Sigmoid colon (tissue), 6 donors: ENCODE measurements at regions not wholly inside any gene's neighbourhood (a gene's known extent, or its start where the extent isn't known, plus 50 kb on each side); places are given as distances from the start of the nearest gene placed in this dataset.

Experiments
- DNase-seq: peaks from one replicate; pipeline ENCODE4 v3.0.0-alpha.2; 2019
- H3K27ac ChIP-seq, 4 donors: fragments of 200-600 bp; sonication (generic); one replicate each; pipeline ENCODE4 v1.5.1; 2016 to 2019; ENCODE audit warnings: mild to moderate bottlenecking in 1 of 4
- H3K27me3 ChIP-seq, 3 donors: fragments of 200-600 bp; sonication (generic); one replicate each; pipeline ENCODE4 v1.5.1; 2019; ENCODE audit warnings: mild to moderate bottlenecking in 1 of 3
- H3K36me3 ChIP-seq, 4 donors: fragments of 200-600 bp; sonication (generic); one replicate each; pipeline ENCODE4 v1.5.1; 2016 to 2019
- H3K4me1 ChIP-seq, 4 donors: fragments of 200-600 bp; sonication (generic); one replicate each; pipeline ENCODE4 v1.5.1; 2017 to 2019
- H3K4me3 ChIP-seq, 4 donors: fragments of 200-600 bp; sonication (generic); one replicate each; pipeline ENCODE4 v1.5.1; 2017 to 2019; ENCODE audit warnings: mild to moderate bottlenecking in 2 of 4, moderate library complexity in 1 of 4
- H3K9me3 ChIP-seq, 4 donors: fragments of 200-600 bp in 3 of 4; sonication (generic) in 3 of 4; one replicate each; pipeline versions ENCODE4 v1.5.1 to v1.6.1; 2013 to 2019
- CTCF ChIP-seq, 4 experiments: fragments of 450-650 bp in 3 of 4; fragments of 200-600 bp in 1 of 4; IDR thresholded peaks; one replicate each; pipeline ENCODE4 v1.5.1; 2016 to 2019; ENCODE audit warnings: antibody characterized with exemption in 4 of 4, mild to moderate bottlenecking in 3 of 4, moderate library complexity in 2 of 4
- EP300 ChIP-seq, 4 donors: sonication (generic); formaldehyde crosslinking; IDR thresholded peaks; one replicate each; pipeline ENCODE4 v1.6.1; 2017; ENCODE audit warnings: antibody characterized with exemption in 4 of 4
- POLR2A ChIP-seq, 2 donors: fragments of 450-650 bp; IDR thresholded peaks; one replicate each; pipeline ENCODE4 v1.6.1; 2016; ENCODE audit warnings: antibody characterized with exemption in 2 of 2, mild to moderate bottlenecking in 2 of 2, moderate library complexity in 2 of 2
- POLR2AphosphoS5 ChIP-seq, 4 donors: sonication (generic); formaldehyde crosslinking; IDR thresholded peaks; one replicate each; pipeline ENCODE4 v1.6.1; 2017; ENCODE audit warnings: antibody characterized with exemption in 4 of 4
- WGBS, 2 donors: extraction: QIAGEN DNeasy Blood & Tissue Kit; methylation state at CpG; one replicate each; pipeline ENCODE4 v1.1.7; 2013; 5-methylcytosine and 5-hydroxymethylcytosine counted together
- intact Hi-C: fragments of 100-400 bp; cut with DNase I; formaldehyde crosslinking; loops from one replicate; pipeline ENCODE4 v1.15.1; 2023
- donor health status: healthy with polysubstance abuse.
- donor health status: healthy.

GRCh38 chr13:84653915-84654534 lies 771.8 kb upstream of the SLITRK1 start:
- Histone ChIP-seq H3K27me3 (no peaks in the 10 kb centered on the region), H3K4me1 (peaks cover 0 to 4% (median 2%) of the 10 kb centered on the region in 4 donors), H3K9me3 (no peaks in the 10 kb centered on the region), H3K4me3 (no peak overlapping the region), H3K36me3 (no peaks in the 10 kb centered on the region), H3K27ac (no peak overlapping the region)
- TF ChIP-seq EP300 (IDR thresholded peaks at IDR 0.05) (no peak), POLR2AphosphoS5 (IDR thresholded peaks at IDR 0.05) (no peak), CTCF (IDR thresholded peaks at IDR 0.05) (no peak), POLR2A (IDR thresholded peaks at IDR 0.05) (no peak)
- 60 to 79% methylated on average over 3 of the region's 3 CpGs for WGBS, 2 donors
- intact Hi-C loops: no loop called here
- DNase-seq: no peak

- DNase-seq: no peak
- no peaks in the 10 kb centered on the region for H3K27me3 ChIP-seq
- no peaks in the 10 kb centered on the region for H3K9me3 ChIP-seq
- no peaks in the 10 kb centered on the region for H3K36me3 ChIP-seq
- no peak for TF ChIP-seq POLR2AphosphoS5 (IDR thresholded peaks at IDR 0.05)
- no peak for TF ChIP-seq CTCF (IDR thresholded peaks at IDR 0.05)
- TF ChIP-seq POLR2A (IDR thresholded peaks at IDR 0.05): no peak
- TF ChIP-seq EP300 (IDR thresholded peaks at IDR 0.05): no peak
- no peak overlapping the region for H3K27ac ChIP-seq
- H3K4me1 ChIP-seq: peaks cover 0 to 4% (median 0%) of the 10 kb centered on the region in 4 donors
- 78% methylated on average over 3 of the region's 3 CpGs for WGBS, 2 donors
- no peak overlapping the region for H3K4me3 ChIP-seq
- intact Hi-C loops: no loop called here
These were observed 769.4 kb upstream of the SLITRK1 start for GRCh38 chr13:84651705-84652104.

- no peak overlapping the region for H3K27ac ChIP-seq
- intact Hi-C loops: no loop called here
- H3K4me1 ChIP-seq: peaks cover 0 to 4% (median 0%) of the 10 kb centered on the region in 4 donors
- TF ChIP-seq EP300 (IDR thresholded peaks at IDR 0.05) (no peak), CTCF (IDR thresholded peaks at IDR 0.05) (no peak), POLR2AphosphoS5 (IDR thresholded peaks at IDR 0.05) (no peak), POLR2A (IDR thresholded peaks at IDR 0.05) (no peak)
- 70 to 79% methylated on average over 5 of the region's 5 CpGs for WGBS, 2 donors
- H3K9me3 ChIP-seq: no peaks in the 10 kb centered on the region
- DNase-seq: no peak
- no peaks in the 10 kb centered on the region for H3K27me3 ChIP-seq
- no peaks in the 10 kb centered on the region for H3K36me3 ChIP-seq
- no peak overlapping the region for H3K4me3 ChIP-seq
These were observed 769.0 kb upstream of the SLITRK1 start for GRCh38 chr13:84651288-84651687.

- Histone ChIP-seq H3K4me3 (no peak overlapping the region), H3K27me3 (no peaks in the 10 kb centered on the region), H3K36me3 (no peaks in the 10 kb centered on the region), H3K9me3 (no peaks in the 10 kb centered on the region), H3K27ac (no peak overlapping the region), H3K4me1 (peaks cover 0 to 13% (median 0%) of the 10 kb centered on the region in 4 donors)
- intact Hi-C loops: no loop called here
- WGBS, 2 donors: 69 to 79% methylated on average over 4 of the region's 4 CpGs
- no peak for DNase-seq
- TF ChIP-seq POLR2A (IDR thresholded peaks at IDR 0.05) (no peak), POLR2AphosphoS5 (IDR thresholded peaks at IDR 0.05) (no peak), CTCF (IDR thresholded peaks at IDR 0.05) (no peak), EP300 (IDR thresholded peaks at IDR 0.05) (no peak)
These were observed 767.6 kb upstream of the SLITRK1 start for GRCh38 chr13:84649853-84650252.
